ENCODE measurements at regions not wholly inside any gene's neighbourhood (a gene's known extent, or its start where the extent isn't known, plus 50 kb on each side); places are given as distances from the start of the nearest gene placed in this dataset.
"Not testable (repeated sequence)": the region's sequence is repeated elsewhere in the genome, so short reads cannot be mapped to it uniquely, and the experiment has no call there.

DNA sequence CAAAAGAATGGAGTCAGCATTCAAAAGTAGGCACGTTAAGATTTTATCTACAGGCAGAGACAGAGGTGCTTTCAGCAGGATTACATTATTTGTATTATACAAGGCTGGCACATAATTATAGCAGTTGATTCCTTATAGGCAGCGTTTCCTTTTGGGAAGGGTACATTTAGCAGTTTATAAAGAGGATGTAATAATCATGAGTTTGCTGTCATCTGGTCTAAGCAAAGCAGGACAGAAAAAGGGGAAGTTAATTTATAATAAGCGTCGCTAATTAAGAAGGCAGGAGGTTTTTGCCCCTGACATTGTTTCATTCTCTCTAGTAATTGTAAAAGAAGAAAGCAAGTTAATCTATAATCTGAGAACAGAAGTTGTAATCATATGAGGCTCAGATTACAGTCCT lies 259.9 kb upstream of the MDGA2 start:
- DNase-seq, result no peak

DNA sequence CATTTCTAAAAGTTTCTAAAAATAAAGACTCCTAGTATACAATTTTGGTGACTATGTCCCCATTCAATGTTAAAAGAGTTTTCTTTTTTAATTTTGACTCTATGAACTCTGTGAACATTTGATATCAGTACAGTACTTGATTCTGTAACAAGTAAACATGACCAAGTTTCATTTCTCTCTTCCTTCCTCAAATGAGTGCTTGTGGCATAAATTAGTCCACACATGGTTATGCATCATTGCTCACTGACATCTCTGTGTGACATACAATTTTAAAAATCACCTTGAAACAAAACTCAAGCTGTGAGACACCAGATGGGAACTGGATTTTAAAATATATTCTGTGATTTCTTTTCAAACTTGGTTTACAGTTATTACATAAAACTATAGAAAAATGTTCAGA lies 253.9 kb upstream of the MDGA2 start:
- no peak for DNase-seq

DNA sequence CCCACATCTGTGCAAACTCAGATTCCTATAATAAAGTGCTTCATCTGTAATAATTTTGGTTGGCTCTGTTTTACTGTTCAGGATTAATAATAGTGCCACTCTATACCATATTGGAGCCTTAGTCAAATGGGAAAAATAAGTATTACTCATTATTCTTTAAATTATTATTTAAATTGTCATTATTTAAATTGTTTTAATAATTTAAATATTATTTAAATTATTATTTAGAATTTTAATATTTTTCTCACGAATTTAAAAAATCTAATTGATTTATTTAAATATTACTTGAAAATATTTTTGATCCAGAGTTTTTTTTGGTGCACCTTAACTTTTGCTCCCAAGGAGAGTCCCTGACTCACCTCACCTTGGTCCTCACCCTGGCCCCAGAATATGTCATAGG lies 245.7 kb upstream of the MDGA2 start:
- no peak for DNase-seq

DNA sequence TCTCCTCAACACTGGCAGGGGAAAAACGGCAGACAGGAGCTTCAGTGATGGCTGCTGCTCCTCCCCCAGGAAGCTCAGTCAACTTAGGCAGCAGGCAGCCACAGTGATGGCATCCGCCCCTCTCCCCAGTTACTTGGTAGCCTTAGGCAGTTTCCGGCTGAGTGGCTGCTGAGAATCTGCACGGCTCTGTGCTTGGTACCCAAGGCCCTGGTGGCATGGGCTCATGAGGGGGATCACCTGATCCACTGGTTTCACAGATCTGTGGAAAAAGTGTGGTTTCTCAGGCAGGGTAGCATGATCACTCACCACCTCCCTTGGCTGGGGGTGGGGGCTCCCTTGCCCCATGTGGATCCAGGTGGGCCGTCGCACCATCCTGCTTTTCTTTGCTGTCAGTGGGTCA lies 244.6 kb upstream of the MDGA2 start:
- no peak for DNase-seq

DNA sequence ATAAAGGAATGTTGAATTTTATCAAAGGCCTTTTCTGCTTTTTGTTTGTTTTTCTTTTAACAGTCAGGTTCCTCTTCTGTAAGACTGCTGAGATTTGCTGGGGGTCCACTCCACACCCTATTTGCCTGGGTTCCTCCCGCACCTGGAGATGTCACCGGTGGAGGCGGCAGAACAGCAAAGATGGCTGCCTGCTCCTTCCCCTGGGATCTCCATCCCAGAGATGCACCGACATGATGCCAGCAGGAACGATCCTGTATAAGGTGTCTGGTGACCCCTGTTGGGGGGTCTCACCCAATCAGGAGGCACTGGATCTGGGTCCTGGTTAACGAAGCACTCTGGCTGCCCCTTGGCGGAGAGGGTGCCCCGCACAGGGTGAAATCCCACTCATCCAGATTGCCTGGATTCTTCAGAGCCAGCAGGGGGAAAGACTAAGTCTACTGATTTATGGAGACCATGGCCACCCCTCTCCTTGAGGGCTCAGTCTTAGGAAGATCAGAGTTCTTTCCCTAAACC lies 244.0 kb upstream of the MDGA2 start:
- no peak for DNase-seq

DNA sequence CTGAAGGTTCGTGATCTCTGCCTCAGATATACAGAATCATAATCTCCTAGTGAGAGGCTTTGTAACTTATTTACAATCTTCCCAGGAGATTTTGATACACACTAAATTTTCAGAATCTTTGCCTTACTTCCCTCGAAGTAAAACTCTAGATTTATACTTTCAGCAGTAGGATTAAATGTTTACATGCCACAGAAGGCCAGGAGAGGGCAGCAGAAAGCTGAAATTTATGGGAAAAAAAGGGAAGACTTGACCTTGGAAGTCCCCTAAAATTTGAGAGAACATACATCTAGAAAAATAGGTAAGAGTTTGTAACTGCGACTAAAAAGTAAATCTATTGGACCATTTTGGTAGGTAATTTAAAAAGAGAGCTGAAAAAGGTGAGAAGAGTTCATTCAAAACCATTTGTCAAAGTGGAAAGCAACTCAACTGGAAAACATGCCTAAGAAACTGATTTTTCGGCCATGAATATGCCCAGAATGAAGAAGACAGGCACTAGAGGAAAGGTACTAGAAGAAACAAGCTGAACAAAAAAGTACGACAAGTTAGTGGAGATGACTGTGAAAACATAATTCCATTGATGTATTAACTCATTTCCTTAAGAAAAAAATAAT lies 242.0 kb upstream of the MDGA2 start:
- DNase-seq, result peak; percentile 26

DNA sequence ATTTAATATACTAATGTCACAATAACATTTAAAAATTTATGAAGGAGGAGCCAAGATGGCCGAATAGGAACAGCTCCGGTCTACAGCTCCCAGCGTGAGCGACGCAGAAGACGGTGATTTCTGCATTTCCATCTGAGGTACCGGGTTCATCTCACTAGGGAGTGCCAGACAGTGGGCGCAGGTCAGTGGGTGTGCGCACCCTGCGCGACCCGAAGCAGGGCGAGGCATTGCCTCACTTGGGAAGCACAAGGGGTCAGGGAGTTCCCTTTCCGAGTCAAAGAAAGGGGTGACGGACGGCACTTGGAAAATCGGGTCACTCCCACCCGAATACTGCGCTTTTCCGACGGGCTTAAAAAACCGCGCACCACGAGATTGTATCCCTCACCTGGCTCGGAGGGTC lies 225.7 kb upstream of the MDGA2 start:
- not testable (repeated sequence) for DNase-seq

DNA sequence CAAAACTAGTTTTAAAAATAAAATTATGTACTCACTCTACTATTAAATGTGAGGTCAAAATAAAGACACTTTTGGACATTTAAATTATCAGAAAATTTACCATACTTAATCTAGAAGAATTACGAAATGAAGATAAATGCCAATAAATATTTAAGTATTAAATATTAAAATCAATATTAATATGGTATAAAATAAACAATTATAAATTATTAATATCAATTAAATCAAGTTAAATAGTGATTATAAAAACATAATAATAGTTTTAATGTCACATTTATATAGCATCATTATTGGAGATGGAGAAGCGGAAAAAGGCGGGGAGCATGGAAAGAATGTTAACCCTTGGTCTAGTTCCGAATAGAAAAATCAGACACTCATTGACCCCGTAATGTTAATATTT lies 224.3 kb upstream of the MDGA2 start:
- DNase-seq, result no peak

DNA sequence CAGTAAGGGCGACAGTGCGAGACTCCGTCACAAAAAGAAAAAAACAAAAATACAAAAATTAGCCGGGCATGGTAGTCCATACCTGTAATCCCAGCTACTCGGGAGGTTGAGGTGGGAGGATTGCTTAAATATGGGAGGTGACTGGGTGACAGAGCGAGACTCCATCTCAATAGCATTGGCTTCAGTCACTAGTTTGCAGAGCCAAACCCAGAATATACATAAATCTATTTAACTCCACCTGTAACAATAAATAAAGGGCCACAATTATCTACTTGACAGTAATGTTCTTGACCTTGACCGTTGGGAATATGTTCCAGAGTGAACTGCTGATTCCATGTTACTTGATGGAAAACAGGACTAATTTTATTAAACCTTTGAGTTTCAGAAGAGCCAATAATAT lies 198.9 kb upstream of the MDGA2 start:
- no peak for DNase-seq

DNA sequence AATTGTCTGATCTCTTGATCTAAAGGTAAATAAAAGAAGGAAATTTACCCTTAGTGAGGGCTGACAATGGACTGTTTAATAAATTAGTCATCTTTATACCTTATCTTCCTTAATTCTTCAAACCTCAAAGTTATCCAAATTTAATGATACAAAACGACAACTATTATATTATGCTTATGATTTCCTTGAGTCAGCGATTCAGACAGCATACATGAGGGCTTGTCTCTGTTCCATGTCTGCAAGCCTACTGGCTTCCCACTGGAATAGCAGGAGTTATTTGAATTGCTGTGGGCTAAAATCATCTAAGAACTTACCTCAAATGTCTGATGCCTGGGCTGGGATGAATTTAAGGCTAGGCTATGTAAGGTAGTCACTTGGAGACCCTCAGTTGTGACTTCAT lies 197.2 kb upstream of the MDGA2 start:
- DNase-seq, result no peak

DNA sequence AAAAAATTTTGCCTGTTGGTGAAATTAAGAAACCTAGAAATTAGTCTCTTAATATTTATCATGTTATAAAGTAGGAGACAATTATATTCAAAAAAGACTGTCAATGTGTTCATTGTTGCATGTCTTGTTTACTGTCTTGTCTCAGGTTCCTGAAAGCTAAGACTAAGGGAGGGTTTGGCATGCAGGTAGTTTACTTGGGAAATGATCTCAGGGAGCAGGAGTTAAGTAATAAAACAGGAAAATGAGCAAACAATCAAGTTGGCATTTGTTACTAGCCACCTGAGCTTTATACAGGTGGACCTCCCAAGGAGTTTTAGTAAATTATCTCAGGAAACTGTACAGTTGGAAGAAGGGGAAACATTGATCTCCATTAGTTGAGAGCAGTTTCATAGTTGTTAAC lies 188.0 kb upstream of the MDGA2 start:
- no peak for DNase-seq

DNA sequence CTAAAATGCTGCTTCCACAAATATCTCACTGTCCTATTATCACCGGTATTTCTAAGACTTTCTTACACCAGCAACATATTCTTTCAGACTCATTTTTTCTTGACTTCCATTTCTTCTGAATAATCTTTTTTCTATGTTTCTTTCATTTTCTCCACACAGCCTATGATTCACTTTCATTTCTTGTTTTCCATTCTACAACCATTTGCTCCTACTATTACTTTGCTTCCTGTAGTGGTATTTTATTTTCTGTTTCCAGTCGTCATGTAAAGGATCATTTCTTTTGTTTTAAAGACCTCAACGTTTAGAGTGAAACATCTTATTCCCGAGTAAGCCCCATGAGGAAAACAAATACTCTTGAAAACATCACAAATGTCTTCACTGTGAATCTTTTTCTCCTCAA lies 182.2 kb upstream of the MDGA2 start:
- DNase-seq, result no peak

DNA sequence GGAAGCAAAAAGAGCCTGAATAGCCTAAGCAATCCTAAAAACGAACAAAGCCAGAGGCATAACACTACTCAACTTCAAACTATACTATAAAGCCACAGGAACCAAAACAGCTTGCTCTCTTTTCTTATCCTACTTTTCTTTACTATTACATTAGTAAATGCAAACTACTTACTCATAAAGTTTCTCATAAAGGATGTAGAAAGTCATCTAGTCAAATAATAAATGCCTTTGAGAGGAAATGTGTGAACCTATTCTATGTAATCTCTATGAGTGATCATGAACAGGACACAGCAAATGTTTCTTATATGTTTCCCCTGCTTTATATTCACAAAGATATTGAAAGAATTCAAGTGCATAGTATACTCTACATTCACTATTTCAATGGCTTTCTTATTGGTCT lies 176.9 kb upstream of the MDGA2 start:
- no peak for DNase-seq

DNA sequence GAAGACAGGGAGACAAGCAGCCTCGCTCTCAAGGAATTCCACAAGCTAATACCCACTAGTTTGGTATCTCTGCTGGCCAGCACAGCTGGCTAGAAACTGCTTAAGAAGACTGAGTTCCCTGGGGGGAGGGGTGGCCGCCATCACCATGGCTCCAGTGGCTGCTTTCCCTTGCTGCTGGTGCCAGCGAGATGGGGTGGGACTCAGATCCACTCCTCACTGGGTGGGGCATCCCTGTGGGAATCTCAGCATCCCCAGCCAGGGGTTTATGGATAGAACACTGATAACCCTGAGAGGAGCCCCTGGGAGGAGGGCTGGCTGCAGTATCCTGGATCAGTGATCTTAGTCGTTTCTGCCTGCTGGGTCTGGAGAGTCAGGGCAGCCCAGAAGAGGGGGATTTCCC lies 170.6 kb upstream of the MDGA2 start:
- DNase-seq, result no peak

DNA sequence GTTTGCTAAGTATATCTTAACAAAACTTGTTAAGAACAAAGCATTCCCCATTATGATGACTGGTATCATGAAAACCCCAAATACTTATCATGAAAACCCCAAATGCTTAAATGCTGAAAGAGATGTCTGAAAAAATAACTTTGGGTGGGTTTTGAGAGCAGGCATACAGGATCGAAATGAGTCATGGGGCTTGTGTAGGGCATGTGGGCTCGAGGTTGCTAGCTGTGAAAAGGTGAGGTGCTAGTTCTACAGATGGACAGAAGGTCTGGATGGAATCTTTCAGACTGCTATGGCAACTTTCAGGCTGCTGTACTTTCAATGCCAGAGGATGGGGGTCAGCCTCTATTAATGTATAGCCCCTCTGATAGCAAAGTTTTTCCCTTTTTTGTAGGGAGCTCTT lies 167.8 kb upstream of the MDGA2 start:
- no peak for DNase-seq

DNA sequence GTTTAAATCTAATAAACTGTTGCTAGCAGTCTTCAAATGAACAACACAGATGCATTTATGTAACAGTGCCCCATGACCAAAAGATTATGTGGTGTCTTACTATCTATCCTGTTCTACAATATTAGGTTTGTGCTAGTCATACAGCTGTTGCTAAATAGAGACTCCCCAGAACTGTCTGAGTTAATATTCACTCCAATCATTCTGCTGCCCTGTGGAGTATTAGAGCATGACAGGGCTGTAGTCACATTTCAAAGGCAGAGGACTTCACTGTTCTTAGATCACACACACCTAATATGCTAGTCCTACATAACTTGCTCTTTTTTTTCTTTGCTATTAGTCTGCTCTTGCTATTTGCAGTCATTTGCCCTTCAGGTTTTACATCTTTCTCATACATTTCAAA lies 157.6 kb upstream of the MDGA2 start:
- DNase-seq, result no peak

DNA sequence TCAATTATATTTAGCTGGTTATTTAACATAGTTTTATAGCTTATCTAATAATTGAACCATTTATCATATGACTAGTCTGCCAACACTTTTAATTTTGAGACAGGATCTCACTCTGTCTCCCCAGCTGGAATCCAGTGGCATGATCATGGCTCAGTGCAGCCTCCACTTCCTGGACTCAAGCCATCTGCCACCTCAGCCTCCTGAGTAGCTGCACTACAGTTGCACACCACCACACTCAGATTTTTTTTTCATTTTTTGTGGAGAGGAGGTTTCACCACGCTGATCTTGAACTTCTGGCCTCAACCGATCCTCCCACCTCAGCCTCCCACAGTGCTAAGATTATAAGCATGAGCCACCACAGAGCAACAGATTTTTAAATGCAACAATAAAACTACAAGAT lies 151.4 kb upstream of the MDGA2 start:
- DNase-seq, result peak; percentile 2

DNA sequence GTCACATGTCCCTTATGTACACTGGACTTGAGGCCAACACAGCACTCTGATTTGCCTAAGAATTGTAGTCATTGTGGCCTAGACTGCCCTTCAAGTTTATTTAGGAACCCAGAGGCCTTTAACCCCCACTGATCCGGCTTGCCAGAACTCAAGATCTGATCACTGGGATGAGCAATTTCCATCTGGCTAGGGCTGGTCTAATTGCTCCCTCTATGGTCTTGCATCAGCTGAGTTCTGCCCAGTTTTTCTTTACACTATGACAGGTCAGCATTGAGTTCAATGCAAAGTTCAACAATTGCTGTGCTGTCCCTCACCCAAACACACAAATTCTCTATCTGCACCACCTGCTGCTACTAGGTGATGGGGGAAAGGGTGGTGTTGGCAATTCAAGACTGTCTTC lies 146.9 kb upstream of the MDGA2 start:
- no peak for DNase-seq

DNA sequence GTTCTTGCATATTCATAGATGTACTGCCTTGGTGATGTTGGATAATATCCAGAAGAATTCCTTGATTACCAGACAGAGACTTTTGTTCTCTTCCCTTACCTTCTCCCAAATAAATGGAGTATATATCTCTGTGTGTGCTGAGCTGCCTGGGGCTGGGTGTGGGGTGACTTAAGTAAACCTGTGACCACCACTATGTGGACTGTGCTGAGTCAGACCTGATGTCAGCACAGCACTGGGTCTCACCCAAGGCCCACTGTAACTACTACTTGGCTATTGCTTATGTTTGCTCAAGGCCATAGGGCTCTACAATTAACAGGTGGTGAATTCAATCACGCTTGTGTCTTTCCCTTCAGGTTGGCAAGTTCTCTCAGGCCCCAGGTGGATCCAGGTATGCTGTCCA lies 145.7 kb upstream of the MDGA2 start:
- DNase-seq, result no peak

DNA sequence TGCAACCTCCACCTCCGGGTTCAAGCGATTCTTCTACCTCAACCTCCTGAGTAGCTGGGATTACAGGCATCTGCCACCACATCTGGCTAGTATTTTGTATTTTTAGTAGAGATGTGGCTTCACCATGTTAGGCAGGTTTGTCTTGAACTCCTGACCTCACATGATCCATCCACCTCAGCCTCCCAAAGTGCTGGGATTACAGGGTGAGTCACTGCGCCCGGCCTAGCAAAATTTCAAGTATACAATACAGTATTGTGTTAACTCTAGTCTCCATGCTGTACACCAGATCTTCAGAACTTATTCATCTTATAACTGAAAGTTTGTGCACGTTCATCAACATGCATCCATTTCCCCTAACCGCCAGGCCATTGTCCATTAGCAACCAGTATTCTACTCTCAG lies 115.1 kb upstream of the MDGA2 start:
- no peak for DNase-seq

DNA sequence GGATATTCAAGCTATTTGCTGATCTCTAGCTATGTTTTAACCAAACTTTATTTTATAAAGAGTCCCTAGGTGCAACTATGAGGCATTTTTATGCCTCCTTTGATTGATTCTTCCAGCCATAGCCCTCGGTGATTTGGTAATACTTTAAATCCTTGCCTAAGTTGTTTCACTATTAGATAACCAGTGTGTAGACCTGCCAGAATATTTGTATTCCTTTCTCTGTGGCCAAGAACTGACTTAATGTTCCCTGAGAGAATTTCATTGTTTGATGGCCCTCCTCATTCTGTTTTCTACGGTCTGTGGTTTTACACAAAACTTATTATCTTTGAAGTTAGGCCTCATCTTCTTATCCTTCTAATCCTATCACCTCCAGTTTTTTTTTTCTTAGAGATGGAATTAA lies 109.7 kb upstream of the MDGA2 start:
- no peak for DNase-seq

DNA sequence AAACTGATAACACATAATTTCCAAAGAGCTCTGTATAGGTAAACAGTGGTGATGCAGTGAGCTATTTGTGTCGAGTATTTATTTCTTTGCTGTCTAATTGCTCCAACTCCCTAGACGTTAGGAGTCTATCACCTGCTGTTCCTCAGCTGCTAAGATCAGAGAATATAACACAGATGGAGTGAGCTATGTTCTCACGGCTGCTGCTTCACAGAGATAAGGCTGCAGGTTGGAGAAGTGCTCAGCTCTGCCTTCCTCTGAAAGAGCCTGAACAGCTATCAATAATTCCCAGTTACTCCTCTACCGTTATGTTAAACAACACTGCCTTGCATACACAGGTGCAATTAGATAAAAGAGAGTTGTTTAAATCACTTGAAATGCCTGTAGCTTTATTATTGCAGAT lies 103.2 kb upstream of the MDGA2 start:
- peak; percentile 42 for DNase-seq

DNA sequence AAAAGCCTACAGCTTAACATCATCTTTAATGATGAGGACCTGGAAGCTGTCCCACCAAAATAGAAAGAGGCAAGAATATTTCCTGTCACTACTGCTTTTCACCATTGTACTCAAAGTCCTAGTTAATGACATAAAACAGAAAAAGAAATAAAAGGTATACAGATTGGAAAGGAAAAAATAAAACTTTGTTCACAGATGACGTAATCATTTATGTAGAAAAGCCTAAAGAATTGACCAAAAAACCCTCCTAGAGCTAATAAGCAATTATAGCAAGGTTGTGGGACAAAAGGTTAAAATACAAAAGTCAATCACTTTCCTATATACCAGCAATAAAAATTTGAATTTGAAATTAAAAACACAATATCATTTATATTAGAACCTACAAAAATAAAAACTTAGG lies 97.2 kb upstream of the MDGA2 start:
- no peak for DNase-seq

DNA sequence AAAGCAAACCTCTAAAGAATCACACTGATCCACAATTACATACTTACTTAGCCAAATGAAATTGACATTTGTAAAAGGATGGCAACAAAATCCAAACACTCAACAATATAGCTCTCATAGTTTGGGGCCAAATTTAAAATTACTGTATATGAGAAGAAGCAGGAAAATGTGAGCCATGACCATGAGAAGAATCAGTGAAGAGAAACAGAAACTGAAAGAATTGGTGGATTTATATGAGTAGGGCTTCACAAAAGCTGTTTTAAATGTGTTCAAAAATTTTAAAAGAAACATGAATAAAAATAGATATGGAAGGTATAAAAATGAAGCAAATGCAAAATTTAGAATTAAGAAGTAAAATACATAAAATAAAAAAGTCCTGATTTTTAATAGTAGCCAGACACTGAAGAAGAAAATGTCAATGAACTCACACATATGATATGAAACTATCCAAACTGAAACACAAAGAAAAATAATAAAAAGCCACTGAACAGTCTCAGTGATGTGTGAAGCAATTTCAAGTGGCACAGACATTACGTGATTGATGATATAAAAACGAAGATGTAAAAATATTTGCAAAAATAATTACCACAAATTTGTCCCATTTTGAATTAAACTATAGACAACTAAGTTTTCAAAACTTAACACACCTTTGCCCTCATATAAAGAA lies 87.9 kb upstream of the MDGA2 start:
- no peak for DNase-seq

DNA sequence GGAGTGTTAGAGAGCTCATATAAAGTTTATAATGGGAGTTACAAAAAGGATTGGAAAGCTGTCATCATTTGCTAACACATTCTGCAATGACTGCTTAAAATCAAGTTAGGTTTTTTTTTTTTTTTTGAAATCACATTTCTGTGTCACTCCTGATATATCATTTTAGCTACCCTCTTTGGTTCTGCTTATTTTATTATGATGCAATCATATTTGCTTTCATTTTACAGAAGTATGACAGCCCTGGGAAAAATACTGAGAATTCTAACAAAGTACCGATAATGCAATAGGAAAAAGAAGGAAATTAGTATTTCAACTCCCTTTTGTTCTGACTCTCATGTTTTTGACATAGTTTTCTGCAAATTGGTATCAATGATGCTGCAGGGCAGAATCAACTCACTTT lies 71.6 kb upstream of the MDGA2 start:
- no peak for DNase-seq

All from NCI-H2171 treated with DMSO at 0.1 percent for 48 hours (cell line).